Left ventricle myocardium inferior (tissue), 1 donor: ENCODE measurements at regions not wholly inside any gene's neighbourhood (a gene's known extent, or its start where the extent isn't known, plus 50 kb on each side); places are given as distances from the start of the nearest gene placed in this dataset.
"Not testable (repeated sequence)": the region's sequence is repeated elsewhere in the genome, so short reads cannot be mapped to it uniquely, and the experiment has no call there.

Experiments used
- DNase-seq: peaks from one replicate; pipeline ENCODE4 v3.0.0-alpha.2; 2020
- H3K27ac ChIP-seq: fragments of 200-600 bp; replicated peaks from 2 replicates; pipeline ENCODE4 v1.8.0; 2021
- H3K27me3 ChIP-seq: fragments of 200-600 bp; 2 replicates; pipeline ENCODE4 v1.8.0; 2021; ENCODE audit warnings: low read depth
- H3K36me3 ChIP-seq: fragments of 200-600 bp; 2 replicates; pipeline ENCODE4 v1.8.0; 2021
- H3K4me1 ChIP-seq: fragments of 200-600 bp; 2 replicates; pipeline ENCODE4 v1.8.0; 2021
- H3K4me3 ChIP-seq: fragments of 200-600 bp; 2 replicates; pipeline ENCODE4 v1.8.0; 2021; ENCODE audit warnings: mild to moderate bottlenecking, moderate library complexity
- H3K9me3 ChIP-seq: fragments of 200-600 bp; replicated peaks from 2 replicates; pipeline ENCODE4 v1.8.0; 2021
- intact Hi-C: fragments of 100-400 bp; cut with micrococcal nuclease; formaldehyde crosslinking; loops from one replicate; pipeline ENCODE4 v1.11.0; 2022
- donor health status: DM: no; HTN: yes; CAD: no; lungs with severe emphysema.

GRCh38 chr4:118447397-118447796 lies 94.6 kb upstream of the PRSS12 start:
- intact Hi-C loops: not testable (repeated sequence)

GRCh38 chr4:118454857-118455256 lies 102.1 kb upstream of the PRSS12 start:
- not testable (repeated sequence) for DNase-seq

More at GRCh38 chr4:118447397-118447796, 94.6 kb upstream of the PRSS12 start:
- H3K9me3 ChIP-seq, H3K4me1 ChIP-seq, H3K27me3 ChIP-seq, H3K27ac ChIP-seq, H3K4me3 ChIP-seq, DNase-seq, H3K36me3 ChIP-seq: not testable (repeated sequence)

GRCh38 chr4:118461435-118461834 lies 108.6 kb upstream of the PRSS12 start:
- intact Hi-C loops, H3K27me3 ChIP-seq, DNase-seq, H3K27ac ChIP-seq, H3K4me1 ChIP-seq, H3K36me3 ChIP-seq, H3K4me3 ChIP-seq, H3K9me3 ChIP-seq: not testable (repeated sequence)

More at GRCh38 chr4:118454857-118455256, 102.1 kb upstream of the PRSS12 start:
- H3K4me1 ChIP-seq, H3K27me3 ChIP-seq, H3K4me3 ChIP-seq, H3K36me3 ChIP-seq, H3K27ac ChIP-seq, H3K9me3 ChIP-seq, intact Hi-C loops: not testable (repeated sequence)

- H3K4me1 ChIP-seq, H3K4me3 ChIP-seq, intact Hi-C loops, H3K27me3 ChIP-seq, H3K9me3 ChIP-seq, DNase-seq, H3K27ac ChIP-seq, H3K36me3 ChIP-seq: not testable (repeated sequence)
These were observed 113.0 kb upstream of the PRSS12 start for GRCh38 chr4:118465831-118466230.

GRCh38 chr4:118474001-118474626 lies 121.3 kb upstream of the PRSS12 start:
- H3K36me3 ChIP-seq, H3K27me3 ChIP-seq, DNase-seq, H3K4me3 ChIP-seq, H3K9me3 ChIP-seq, H3K4me1 ChIP-seq, intact Hi-C loops, H3K27ac ChIP-seq: not testable (repeated sequence)

- intact Hi-C loops, H3K9me3 ChIP-seq, H3K4me3 ChIP-seq, H3K27me3 ChIP-seq, DNase-seq, H3K4me1 ChIP-seq, H3K36me3 ChIP-seq, H3K27ac ChIP-seq: not testable (repeated sequence)
These were observed 122.0 kb upstream of the PRSS12 start for GRCh38 chr4:118474771-118475170.

- H3K36me3 ChIP-seq, H3K27me3 ChIP-seq, DNase-seq, H3K9me3 ChIP-seq, H3K4me3 ChIP-seq, H3K4me1 ChIP-seq, H3K27ac ChIP-seq, intact Hi-C loops: not testable (repeated sequence)
These were observed 123.1 kb upstream of the PRSS12 start for GRCh38 chr4:118475901-118476300.

- DNase-seq, H3K27ac ChIP-seq, intact Hi-C loops: not testable (repeated sequence)
These were observed 125.0 kb upstream of the PRSS12 start for GRCh38 chr4:118477826-118478225.

GRCh38 chr4:118485801-118486314 lies 133.1 kb upstream of the PRSS12 start:
- DNase-seq, H3K27ac ChIP-seq, H3K9me3 ChIP-seq, H3K4me1 ChIP-seq, H3K27me3 ChIP-seq, H3K36me3 ChIP-seq, H3K4me3 ChIP-seq, intact Hi-C loops: not testable (repeated sequence)

More at GRCh38 chr4:118477826-118478225, 125.0 kb upstream of the PRSS12 start:
- not testable (repeated sequence) for H3K36me3 ChIP-seq, H3K27me3 ChIP-seq, H3K9me3 ChIP-seq, H3K4me3 ChIP-seq, H3K4me1 ChIP-seq

GRCh38 chr4:118492963-118493362 lies 140.2 kb upstream of the PRSS12 start:
- H3K27ac ChIP-seq, H3K27me3 ChIP-seq, DNase-seq, intact Hi-C loops, H3K36me3 ChIP-seq, H3K4me3 ChIP-seq, H3K4me1 ChIP-seq, H3K9me3 ChIP-seq: not testable (repeated sequence)

GRCh38 chr4:118494437-118494836 lies 141.6 kb upstream of the PRSS12 start:
- H3K27me3 ChIP-seq, H3K4me3 ChIP-seq, H3K36me3 ChIP-seq, H3K9me3 ChIP-seq, intact Hi-C loops, DNase-seq, H3K27ac ChIP-seq, H3K4me1 ChIP-seq: not testable (repeated sequence)

GRCh38 chr4:118502967-118503366 lies 150.2 kb upstream of the PRSS12 start:
- H3K9me3 ChIP-seq, DNase-seq, H3K27me3 ChIP-seq, H3K4me3 ChIP-seq, H3K4me1 ChIP-seq, H3K36me3 ChIP-seq, intact Hi-C loops, H3K27ac ChIP-seq: not testable (repeated sequence)
